ENCODE measurements at regions not wholly inside any gene's neighbourhood (a gene's known extent, or its start where the extent isn't known, plus 50 kb on each side); places are given as distances from the start of the nearest gene placed in this dataset.
A peak's percentile ranks its signal among the peaks of the same experiment; 100 is the strongest.

GRCh38 chr9:104025945-104026344 lies 68.2 kb upstream of the SMC2 start:
- no peaks in the 10 kb centered on the region for H3K27me3 Mint-ChIP-seq
- ATAC-seq (replicated peaks): no peak
- no peaks in the 10 kb centered on the region for H3K36me3 Mint-ChIP-seq (ENCODE audit: low read depth)
- H3K4me1 Mint-ChIP-seq: peaks cover 26% of the 10 kb centered on the region
- no peak overlapping the region for H3K4me3 Mint-ChIP-seq
- no peaks in the 10 kb centered on the region for H3K9me3 Mint-ChIP-seq
- no peak overlapping the region for H3K27ac Mint-ChIP-seq

GRCh38 chr9:104027295-104027694 lies 66.8 kb upstream of the SMC2 start:
- Mint-ChIP-seq H3K27me3 (no peaks in the 10 kb centered on the region), H3K4me1 (peaks cover 26% of the 10 kb centered on the region), H3K4me3 (peak overlapping the region; percentile 17), H3K27ac (no peak overlapping the region), H3K9me3 (no peaks in the 10 kb centered on the region), H3K36me3 (ENCODE audit: low read depth) (no peaks in the 10 kb centered on the region)
- ATAC-seq (replicated peaks): no peak

GRCh38 chr9:104028827-104029226 lies 65.3 kb upstream of the SMC2 start:
- no peaks in the 10 kb centered on the region for H3K36me3 Mint-ChIP-seq (ENCODE audit: low read depth)
- H3K27me3 Mint-ChIP-seq: no peaks in the 10 kb centered on the region
- H3K4me3 Mint-ChIP-seq: peak overlapping the region; percentile 25
- H3K4me1 Mint-ChIP-seq: peaks cover 26% of the 10 kb centered on the region
- peak overlapping the region; percentile 16 for H3K27ac Mint-ChIP-seq
- ATAC-seq (replicated peaks): peak; percentile 88
- H3K9me3 Mint-ChIP-seq: no peaks in the 10 kb centered on the region
